Mesenchymal stem cell (in vitro differentiated cells and primary cell): ENCODE measurements at regions not wholly inside any gene's neighbourhood (a gene's known extent, or its start where the extent isn't known, plus 50 kb on each side); places are given as distances from the start of the nearest gene placed in this dataset.

Source experiments
- DNase-seq: peaks from one replicate; pipeline ENCODE4 v3.0.0-alpha.2; 2013
- H2AFZ ChIP-seq: one replicate; pipeline ENCODE4 v1.6.1; 2013; ENCODE audit warnings: low read depth, mild to moderate bottlenecking, control low read depth, inconsistent platforms, low read length, moderate library complexity
- H2AK5ac ChIP-seq: 2 replicates; pipeline ENCODE4 v1.6.1; 2013; ENCODE audit warnings: low read length, moderate library complexity, mild to moderate bottlenecking, inconsistent platforms; ENCODE audit not compliant: severe bottlenecking
- H2BK120ac ChIP-seq: one replicate; pipeline ENCODE4 v1.6.1; 2013; ENCODE audit warnings: low read depth, mild to moderate bottlenecking, inconsistent platforms, low read length, moderate library complexity
- H2BK12ac ChIP-seq, 2 experiments: one replicate each; pipeline ENCODE4 v1.6.1; 2013; ENCODE audit warnings: inconsistent platforms in 2 of 2, low read length in 2 of 2, mild to moderate bottlenecking in 2 of 2, moderate library complexity in 2 of 2, control low read depth in 1 of 2
- H2BK15ac ChIP-seq: one replicate; pipeline ENCODE4 v1.6.1; 2013; ENCODE audit warnings: mild to moderate bottlenecking, low read depth, inconsistent platforms; ENCODE audit not compliant: poor library complexity, severe bottlenecking
- H2BK5ac ChIP-seq: 2 replicates; pipeline ENCODE4 v1.6.1; 2013; ENCODE audit warnings: low read depth, mild to moderate bottlenecking, low read length, control low read depth, inconsistent platforms; ENCODE audit not compliant: poor library complexity, severe bottlenecking
- H3K14ac ChIP-seq, 2 experiments: one replicate each; pipeline ENCODE4 v1.6.1; 2013; ENCODE audit warnings: inconsistent platforms in 2 of 2, low read length in 2 of 2, control low read depth in 1 of 2, mild to moderate bottlenecking in 1 of 2, moderate library complexity in 1 of 2
- H3K18ac ChIP-seq, 2 experiments: one replicate each; pipeline ENCODE4 v1.6.1; 2013; ENCODE audit warnings: inconsistent platforms in 2 of 2, low read length in 2 of 2, control low read depth in 1 of 2, low read depth in 1 of 2, mild to moderate bottlenecking in 1 of 2
- H3K23ac ChIP-seq, 2 experiments: one replicate each; pipeline ENCODE4 v1.6.1; 2013; ENCODE audit warnings: inconsistent platforms in 2 of 2, low read length in 2 of 2, mild to moderate bottlenecking in 2 of 2, moderate library complexity in 2 of 2, control low read depth in 1 of 2
- H3K27ac ChIP-seq: 2 replicates; pipeline ENCODE4 v1.5.1; 2013; ENCODE audit warnings: mild to moderate bottlenecking, moderate library complexity, low read length, control low read depth, inconsistent platforms; ENCODE audit not compliant: poor library complexity, severe bottlenecking
- H3K27me3 ChIP-seq, 2 experiments: 2 replicates each; pipeline versions ENCODE4 v1.6.1 to v1.7.0; 2013; ENCODE audit warnings: low read length in 2 of 2, mild to moderate bottlenecking in 2 of 2, moderate library complexity in 2 of 2, control low read depth in 1 of 2, inconsistent platforms in 1 of 2; ENCODE audit not compliant: control insufficient read depth in 1 of 2, insufficient read depth in 1 of 2
- H3K36me3 ChIP-seq, 2 experiments: 2 replicates each; pipeline versions ENCODE4 v1.6.1 to v1.7.0; 2013; ENCODE audit warnings: low read length in 2 of 2, control low read depth in 1 of 2, inconsistent platforms in 1 of 2, low read depth in 1 of 2, mild to moderate bottlenecking in 1 of 2; ENCODE audit not compliant: insufficient read depth in 2 of 2, control insufficient read depth in 1 of 2
- H3K4ac ChIP-seq, 2 experiments: one replicate each; pipeline ENCODE4 v1.6.1; 2013; ENCODE audit warnings: inconsistent platforms in 2 of 2, low read length in 2 of 2, mild to moderate bottlenecking in 2 of 2, moderate library complexity in 2 of 2, control low read depth in 1 of 2, low read depth in 1 of 2
- H3K4me1 ChIP-seq: 2 replicates; pipeline ENCODE4 v1.6.1; 2013; ENCODE audit warnings: low read depth, low read length, control low read depth; ENCODE audit not compliant: control insufficient read depth, insufficient read depth
- H3K4me2 ChIP-seq: 2 replicates; pipeline ENCODE4 v1.6.1; 2013; ENCODE audit warnings: low read length, mild to moderate bottlenecking, inconsistent platforms; ENCODE audit not compliant: poor library complexity, severe bottlenecking
- H3K4me3 ChIP-seq, 2 experiments: 2 replicates each; pipeline versions ENCODE4 v1.5.1 to v1.7.0; 2013; ENCODE audit warnings: low read length in 2 of 2, mild to moderate bottlenecking in 2 of 2, control low read depth in 1 of 2, low read depth in 1 of 2; ENCODE audit not compliant: insufficient read depth in 1 of 2
- H3K79me1 ChIP-seq: replicated peaks from 2 replicates; pipeline ENCODE4 v1.6.1; 2013; ENCODE audit warnings: mild to moderate bottlenecking, control low read depth, low read length, inconsistent platforms; ENCODE audit not compliant: poor library complexity, severe bottlenecking
- H3K9ac ChIP-seq: 2 replicates; pipeline ENCODE4 v1.7.0; 2013; ENCODE audit warnings: mild to moderate bottlenecking, low read length, moderate library complexity
- H3K9me3 ChIP-seq: 2 replicates; pipeline ENCODE4 v1.7.0; 2013; ENCODE audit warnings: mild to moderate bottlenecking, low read length; ENCODE audit not compliant: control insufficient read depth
- H4K8ac ChIP-seq: one replicate; pipeline ENCODE4 v1.6.1; 2013; ENCODE audit warnings: inconsistent platforms, mild to moderate bottlenecking, low read length, moderate library complexity
- H4K91ac ChIP-seq: one replicate; pipeline ENCODE4 v1.6.1; 2013; ENCODE audit warnings: mild to moderate bottlenecking, low read length, inconsistent platforms
- WGBS: methylation state at CpG from one replicate; pipeline ENCODE4 v1.1.7; 2013; ENCODE audit warnings: mixed read lengths; 5-methylcytosine and 5-hydroxymethylcytosine counted together

DNA sequence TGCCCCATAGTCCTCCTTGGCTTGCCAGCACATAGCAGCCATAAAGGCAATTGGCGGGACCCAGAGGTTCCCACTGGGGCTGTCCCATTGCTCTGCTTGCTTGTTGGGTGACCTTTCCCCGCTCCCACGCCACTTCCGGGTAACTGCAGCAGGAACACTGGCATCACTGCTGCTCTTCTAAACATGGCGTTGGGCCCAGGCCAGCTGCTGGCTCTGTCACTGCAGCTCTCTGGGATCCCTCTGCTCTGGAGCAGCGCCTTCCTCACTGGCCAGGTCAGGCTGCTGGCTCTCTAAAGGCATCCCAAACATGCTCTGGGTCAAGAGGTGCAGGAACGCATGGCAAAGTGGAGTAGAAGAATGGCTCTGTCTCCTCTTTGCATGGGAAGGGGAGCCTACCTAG, 92.9 kb downstream of the DRD1 start:
- Histone ChIP-seq H3K18ac (no peak overlapping the region), H3K4me3 (no peak overlapping the region), H3K27me3 (peaks cover 0 to 20% of the 10 kb centered on the region in 2 experiments), H2BK12ac (no peak overlapping the region), H2AFZ (no peak overlapping the region), H3K4me2 (no peak overlapping the region), H3K4me1 (no peaks in the 10 kb centered on the region), H3K27ac (no peak overlapping the region), H3K9me3 (no peaks in the 10 kb centered on the region), H2BK15ac (no peak overlapping the region), H3K4ac (no peak overlapping the region), H4K91ac (no peak overlapping the region), H3K79me1 (no peaks in the 10 kb centered on the region), H3K9ac (no peak overlapping the region), H2BK5ac (no peak overlapping the region), H2BK120ac (no peak overlapping the region), H3K36me3 (no peaks in the 10 kb centered on the region), H4K8ac (no peak overlapping the region), H3K23ac (no peak overlapping the region), H3K14ac (no peak overlapping the region), H2AK5ac (no peak overlapping the region)
- no peak for DNase-seq
- 60% methylated on average over 7 of the region's 7 CpGs for WGBS

DNA sequence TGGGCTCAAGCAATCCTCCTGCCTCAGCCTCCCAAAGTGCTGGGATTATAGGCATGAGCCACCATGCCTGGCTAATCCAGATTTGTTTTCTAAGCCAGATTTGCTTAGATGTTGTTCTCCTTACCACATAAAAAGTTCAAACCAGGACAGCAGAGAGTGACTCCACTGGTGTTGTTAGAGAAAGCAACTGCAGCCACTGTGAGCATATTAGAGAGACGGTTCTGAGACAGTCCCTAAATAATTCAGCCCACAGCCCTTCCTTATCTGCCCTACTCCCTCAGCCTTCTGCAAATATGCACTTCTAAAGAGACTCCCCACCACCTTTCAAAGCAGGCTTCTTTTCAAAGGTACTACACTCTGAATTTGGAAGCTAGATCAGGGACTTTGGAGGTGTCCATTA, 96.1 kb downstream of the DRD1 start:
- Histone ChIP-seq H2BK15ac (no peak overlapping the region), H3K18ac (no peak overlapping the region), H3K23ac (no peak overlapping the region), H2AFZ (no peak overlapping the region), H3K4me3 (peak overlapping the region in 1 of 2 experiments; percentile 19), H2BK12ac (no peak overlapping the region), H2BK5ac (no peak overlapping the region), H3K9ac (peak overlapping the region; percentile 7), H3K4ac (no peak overlapping the region), H3K27ac (no peak overlapping the region), H3K4me2 (no peak overlapping the region), H2BK120ac (no peak overlapping the region), H2AK5ac (no peak overlapping the region), H4K8ac (no peak overlapping the region), H3K9me3 (no peaks in the 10 kb centered on the region), H3K4me1 (no peaks in the 10 kb centered on the region), H4K91ac (no peak overlapping the region), H3K79me1 (no peaks in the 10 kb centered on the region), H3K14ac (no peak overlapping the region), H3K36me3 (no peaks in the 10 kb centered on the region), H3K27me3 (peaks cover 0 to 7% of the 10 kb centered on the region in 2 experiments)
- no peak for DNase-seq
- 29% methylated on average over 1 of the region's 1 CpG for WGBS

DNA sequence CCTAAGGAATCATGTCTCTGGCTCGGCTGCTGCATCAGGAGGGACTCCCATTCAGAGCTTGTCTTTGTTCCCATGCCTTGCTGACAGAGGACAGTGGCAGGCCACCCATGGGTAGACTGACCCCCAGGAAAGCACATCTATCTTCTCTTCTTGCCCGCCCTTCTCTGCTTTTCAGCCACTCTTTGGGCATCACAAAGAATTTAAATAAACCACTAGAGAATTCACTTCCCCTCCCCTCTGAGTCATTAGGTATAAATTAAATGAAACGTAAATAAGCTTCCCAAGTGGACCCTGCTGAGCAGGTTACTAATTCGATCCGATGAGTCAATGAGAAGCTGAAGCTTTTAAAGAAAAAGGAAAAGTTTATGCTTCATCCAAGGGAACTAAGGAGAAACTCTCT, 97.0 kb downstream of the DRD1 start:
- Histone ChIP-seq H4K8ac (no peak overlapping the region), H3K36me3 (no peaks in the 10 kb centered on the region), H4K91ac (no peak overlapping the region), H3K18ac (no peak overlapping the region), H2BK15ac (no peak overlapping the region), H2BK120ac (no peak overlapping the region), H3K4me1 (no peaks in the 10 kb centered on the region), H2BK12ac (no peak overlapping the region), H2BK5ac (no peak overlapping the region), H3K9me3 (no peaks in the 10 kb centered on the region), H3K27me3 (peaks cover 0 to 7% of the 10 kb centered on the region in 2 experiments), H2AK5ac (no peak overlapping the region), H3K23ac (no peak overlapping the region), H3K4me3 (no peak overlapping the region), H3K4me2 (no peak overlapping the region), H3K79me1 (no peaks in the 10 kb centered on the region), H3K27ac (no peak overlapping the region), H3K14ac (no peak overlapping the region), H3K9ac (no peak overlapping the region), H3K4ac (no peak overlapping the region), H2AFZ (no peak overlapping the region)
- DNase-seq: no peak
- 48% methylated on average over 4 of the region's 5 CpGs for WGBS

DNA sequence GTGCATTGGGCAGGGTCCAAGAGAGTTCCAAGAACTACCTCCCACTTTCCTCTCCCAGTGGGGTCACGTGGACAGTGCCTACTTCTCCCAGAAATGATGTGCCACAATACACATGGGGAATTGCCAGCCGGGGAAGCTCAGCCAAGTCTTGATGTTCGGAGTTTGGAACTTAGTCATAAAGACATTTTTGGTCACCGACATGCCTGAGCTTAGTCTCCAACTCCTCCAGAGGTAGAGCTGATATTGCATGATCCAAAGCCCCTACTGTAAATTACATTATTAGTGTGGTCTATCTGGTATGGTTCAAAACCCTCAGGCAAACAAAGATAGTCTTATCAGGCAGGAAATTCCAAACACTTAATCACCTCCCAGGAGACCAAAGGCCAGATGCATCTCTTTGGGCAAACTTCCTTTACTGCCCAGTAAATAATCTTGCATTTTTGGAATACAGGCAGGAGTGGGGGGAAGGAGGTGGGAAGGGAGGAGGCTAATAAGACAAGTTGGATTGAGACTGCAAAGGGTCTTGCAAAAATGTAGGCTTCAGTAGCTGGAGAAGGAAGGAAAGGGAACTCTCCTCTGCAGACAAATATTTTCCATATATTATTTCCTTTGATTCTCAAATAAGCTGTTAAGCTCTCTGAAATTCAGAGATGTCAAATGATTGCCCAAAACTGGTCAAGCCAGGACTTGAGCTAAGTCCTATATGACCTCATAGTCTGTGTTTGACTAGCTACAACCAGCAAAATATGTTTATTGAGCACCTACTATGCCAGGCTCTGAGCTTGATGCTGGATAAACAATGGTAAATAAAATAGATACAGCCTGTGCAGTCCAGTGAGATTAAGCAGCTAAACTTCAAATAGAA, 99.4 kb downstream of the DRD1 start:
- H3K4ac ChIP-seq: no peak overlapping the region
- no peak overlapping the region for H2BK12ac ChIP-seq
- no peak overlapping the region for H3K9ac ChIP-seq
- H2AK5ac ChIP-seq: no peak overlapping the region
- 52% methylated on average over 4 of the region's 4 CpGs for WGBS
- H2BK120ac ChIP-seq: no peak overlapping the region
- no peaks in the 10 kb centered on the region for H3K36me3 ChIP-seq
- peak overlapping the region in 1 of 2 experiments; percentile 43 for H3K4me3 ChIP-seq
- H3K18ac ChIP-seq: no peak overlapping the region
- no peaks in the 10 kb centered on the region for H3K4me1 ChIP-seq
- no peak overlapping the region for H3K27ac ChIP-seq
- no peak overlapping the region for H3K14ac ChIP-seq
- H4K91ac ChIP-seq: no peak overlapping the region
- no peak overlapping the region for H2BK15ac ChIP-seq
- no peak overlapping the region for H2AFZ ChIP-seq
- no peaks in the 10 kb centered on the region for H3K79me1 ChIP-seq
- no peaks in the 10 kb centered on the region for H3K9me3 ChIP-seq
- H3K4me2 ChIP-seq: no peak overlapping the region
- H4K8ac ChIP-seq: no peak overlapping the region
- DNase-seq: no peak
- no peaks in the 10 kb centered on the region for H3K27me3 ChIP-seq
- no peak overlapping the region for H2BK5ac ChIP-seq
- H3K23ac ChIP-seq: no peak overlapping the region
